HCT116 (cell line): ENCODE measurements at regions not wholly inside any gene's neighbourhood (a gene's known extent, or its start where the extent isn't known, plus 50 kb on each side); places are given as distances from the start of the nearest gene placed in this dataset.

Source experiments
- ATAC-seq: fragments of 200-7000 bp; cut with Tn5 transposase; 2 replicates; pipeline ENCODE4 v1.9.1; 2020; ENCODE audit warnings: mild to moderate bottlenecking, moderate library complexity
- BruUV-seq: library from RNA; stranded (reverse); fragments of 400-500 nt; replicated peaks from 2 replicates; lab custom pipeline; 2021; lab: Mats Ljungman, UMichigan
- CTCF ChIA-PET: fragments of 300-600 bp; sonication (Branson Sonifier 250); formaldehyde crosslinking; loops from one replicate; lab custom pipeline; 2021; ENCODE audit warnings: antibody characterized with exemption; lab: Charles Lee
- POLR2A ChIA-PET: fragments of 300-600, 350-600 bp; sonication (Branson Sonifier 250); formaldehyde crosslinking; loops from one replicate; lab custom pipeline; 2021; ENCODE audit warnings: antibody characterized with exemption; lab: Charles Lee
- RAD21 ChIA-PET, 2 experiments: fragments of 300-600 bp; sonication (Branson Sonifier 250); formaldehyde crosslinking; loops; one replicate each; lab custom pipeline; 2023; ENCODE audit warnings: low total read pairs in 2 of 2; ENCODE audit not compliant: uncharacterized antibody in 2 of 2, unreplicated experiment in 2 of 2, low non-redundant PET in 1 of 2; lab: Charles Lee
- DNase-seq: peaks from one replicate; pipeline ENCODE4 v3.0.0-alpha.2; 2010; ENCODE audit warnings: low read depth, low spot score
- H2AFZ ChIP-seq: fragments of 200-600 bp; shearing (Covaris generic), sonication (generic); 2 replicates; pipeline ENCODE4 v1.6.1; 2017; ENCODE audit warnings: low read depth, mixed run types, mixed read lengths, antibody characterized with exemption, low read length; ENCODE audit not compliant: poor library complexity, severe bottlenecking
- H3K27ac ChIP-seq: 2 replicates; pipeline ENCODE4 v1.5.1; 2012; ENCODE audit warnings: low read depth, low read length
- H3K27me3 ChIP-seq: fragments of 200-600 bp; sonication (generic); 2 replicates; pipeline ENCODE4 v1.6.1; 2016; ENCODE audit warnings: mixed run types, low read length, mixed read lengths; ENCODE audit not compliant: insufficient read depth
- H3K36me3 ChIP-seq, 2 experiments: fragments of 200-500 bp in 1 of 2; fragments of 200-600 bp in 1 of 2; sonication (Bioruptor generic) in 1 of 2; sonication (generic) in 1 of 2; 2 replicates each; pipeline versions ENCODE4 v1.5.1 to v1.6.1; 2014 to 2016; ENCODE audit warnings: low read length in 2 of 2, inconsistent platforms in 1 of 2, mixed read lengths in 1 of 2, mixed run types in 1 of 2; ENCODE audit not compliant: insufficient read depth in 2 of 2, control insufficient read depth in 1 of 2
- H3K4me1 ChIP-seq, 2 experiments: fragments of 200-600 bp in 1 of 2; sonication (generic) in 1 of 2; 2 replicates each; pipeline versions ENCODE4 v1.5.1 to v1.6.1; 2012 to 2017; ENCODE audit warnings: low read length in 2 of 2, inconsistent platforms in 1 of 2, mild to moderate bottlenecking in 1 of 2, mixed read lengths in 1 of 2, mixed run types in 1 of 2, moderate library complexity in 1 of 2; ENCODE audit not compliant: insufficient read depth in 2 of 2, control insufficient read depth in 1 of 2
- H3K4me2 ChIP-seq: fragments of 200-600 bp; sonication (generic); 2 replicates; pipeline ENCODE4 v1.6.1; 2017; ENCODE audit warnings: mixed run types, low read length, mixed read lengths
- H3K4me3 ChIP-seq, 2 experiments: fragments of 200-600 bp in 1 of 2; sonication (generic) in 1 of 2; replicated peaks in 1 of 2; 2 replicates each; pipeline ENCODE4 v1.5.1; 2011 to 2016; ENCODE audit warnings: low read length in 2 of 2, control low read depth in 1 of 2, low read depth in 1 of 2, mild to moderate bottlenecking in 1 of 2, mixed read lengths in 1 of 2, mixed run types in 1 of 2
- H3K79me2 ChIP-seq: fragments of 200-600 bp; sonication (generic); 2 replicates; pipeline ENCODE4 v1.6.1; 2017; ENCODE audit warnings: mild to moderate bottlenecking, mixed run types, low read length, moderate library complexity, mixed read lengths; ENCODE audit not compliant: insufficient read depth
- H3K9ac ChIP-seq: fragments of 200-600 bp; sonication (generic); 2 replicates; pipeline ENCODE4 v1.6.1; 2016; ENCODE audit warnings: low read length, mixed read lengths
- H3K9me2 ChIP-seq: fragments of 200-600 bp; sonication (generic), shearing (Covaris generic); 2 replicates; pipeline ENCODE4 v1.6.1; 2017; ENCODE audit warnings: mixed run types, mild to moderate bottlenecking, moderate library complexity; ENCODE audit not compliant: insufficient read depth
- H3K9me3 ChIP-seq, 2 experiments: fragments of 200-500 bp in 1 of 2; fragments of 200-600 bp in 1 of 2; sonication (Bioruptor generic) in 1 of 2; sonication (generic) in 1 of 2; 2 replicates each; pipeline ENCODE4 v1.6.1; 2014 to 2017; ENCODE audit warnings: low read length in 2 of 2, mixed read lengths in 2 of 2, inconsistent platforms in 1 of 2, low read depth in 1 of 2, mild to moderate bottlenecking in 1 of 2, mixed run types in 1 of 2, moderate library complexity in 1 of 2; ENCODE audit not compliant: control insufficient read depth in 1 of 2, insufficient read depth in 1 of 2
- H4K20me1 ChIP-seq: fragments of 200-600 bp; sonication (generic), shearing (Covaris generic); 2 replicates; pipeline ENCODE4 v1.6.1; 2017; ENCODE audit warnings: mixed run types, mild to moderate bottlenecking, moderate library complexity; ENCODE audit not compliant: insufficient read depth
- ELF1 ChIP-seq: IDR thresholded peaks from 2 replicates; pipeline ENCODE4 v1.6.1; 2012; ENCODE audit warnings: low read depth, borderline replicate concordance
- EZH2phosphoT487 ChIP-seq: fragments of 200-600 bp; IDR thresholded peaks from 2 replicates; pipeline ENCODE4 v1.6.1; 2018; ENCODE audit warnings: antibody characterized with exemption, borderline replicate concordance
- POLR2A ChIP-seq: IDR thresholded peaks from 2 replicates; pipeline ENCODE4 v1.7.0; 2011; ENCODE audit warnings: borderline replicate concordance; ENCODE audit not compliant: insufficient read depth, insufficient read length; ENCODE audit errors: extremely low read depth
- POLR2AphosphoS5 ChIP-seq: IDR thresholded peaks from 2 replicates; pipeline ENCODE4 v1.6.1; 2011; ENCODE audit warnings: mild to moderate bottlenecking, low read depth, low read length, moderate library complexity
- SRF ChIP-seq: IDR thresholded peaks from 2 replicates; pipeline ENCODE4 v1.6.1; 2012; ENCODE audit warnings: low read depth
- TCF7L2 ChIP-seq: IDR thresholded peaks from 2 replicates; pipeline ENCODE4 v1.7.0; 2011; ENCODE audit warnings: borderline replicate concordance, inconsistent platforms; ENCODE audit not compliant: insufficient read depth, insufficient read length; ENCODE audit errors: extremely low read depth
- intact Hi-C: fragments of 100-400 bp; cut with micrococcal nuclease; formaldehyde crosslinking; loops from 2 replicates; pipeline ENCODE4 v1.10.0; 2022
- TF ChIP-seq, protein P1 (sequence below): IDR thresholded peaks from 2 replicates; pipeline ENCODE4 v1.6.1; 2012
- TF ChIP-seq, protein P2 (sequence below), 3 experiments: fragments of 200-600 bp in 1 of 3; sonication (generic) in 1 of 3; IDR thresholded peaks in 2 of 3; conservative IDR thresholded peaks in 1 of 3; 2 replicates each; pipeline ENCODE4 v1.5.1; 2012 to 2017; ENCODE audit warnings: low read depth in 2 of 3, low read length in 2 of 3, antibody characterized with exemption in 1 of 3, borderline replicate concordance in 1 of 3, control low read depth in 1 of 3, mild to moderate bottlenecking in 1 of 3, mixed read lengths in 1 of 3, mixed run types in 1 of 3, moderate library complexity in 1 of 3; ENCODE audit not compliant: insufficient read depth in 1 of 3

DNA sequence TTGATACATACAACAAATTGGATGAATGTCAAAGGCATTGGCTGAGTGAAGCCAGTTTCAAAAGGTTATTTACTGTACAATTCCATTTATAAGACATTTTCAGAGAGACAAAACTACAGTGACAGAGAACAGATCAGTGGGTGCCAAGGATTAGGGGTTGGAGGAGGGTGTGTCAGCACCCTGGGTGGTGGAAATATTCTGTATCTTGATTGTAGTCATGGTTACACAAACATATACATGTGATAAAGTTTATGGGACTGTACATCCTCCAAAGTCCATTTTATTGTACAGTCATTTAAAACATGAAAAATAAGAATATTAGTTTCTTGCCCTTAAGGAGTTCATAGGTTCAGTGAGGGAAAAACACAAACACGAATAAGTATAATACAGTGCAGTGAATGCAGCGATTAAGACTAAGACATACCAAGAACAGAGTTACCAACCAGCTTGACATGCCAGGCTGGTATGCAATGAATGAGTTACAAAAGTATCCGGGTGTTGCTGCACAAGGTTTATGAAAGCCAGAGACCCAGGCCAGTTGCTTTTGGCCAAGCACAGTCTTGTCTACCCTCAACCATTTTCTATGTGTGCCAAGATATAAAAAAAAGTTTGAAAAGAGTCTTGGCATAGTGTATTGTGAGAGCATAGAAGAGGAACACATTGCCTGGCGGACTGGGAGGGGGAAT lies 123.6 kb downstream of the MSL3 start:
- RAD21 ChIA-PET: no interaction called here
- intact Hi-C loops: no loop called here
- POLR2A ChIA-PET: no interaction called here
- Histone ChIP-seq H2AFZ (no peak overlapping the region), H3K79me2 (no peaks in the 10 kb centered on the region), H3K4me1 (no peaks in the 10 kb centered on the region), H3K9me3 (no peaks in the 10 kb centered on the region), H3K9ac (no peak overlapping the region), H3K27ac (no peak overlapping the region), H3K9me2 (no peaks in the 10 kb centered on the region), H3K27me3 (no peaks in the 10 kb centered on the region), H4K20me1 (no peaks in the 10 kb centered on the region), H3K4me2 (no peak overlapping the region), H3K4me3 (no peak overlapping the region), H3K36me3 (no peaks in the 10 kb centered on the region)
- ATAC-seq (no peak), DNase-seq (no peak)
- TF ChIP-seq EZH2phosphoT487 (no peak), SRF (no peak), TCF7L2 (no peak), ELF1 (no peak), POLR2AphosphoS5 (no peak), POLR2A (no peak)
- TF ChIP-seq, protein P1, sequence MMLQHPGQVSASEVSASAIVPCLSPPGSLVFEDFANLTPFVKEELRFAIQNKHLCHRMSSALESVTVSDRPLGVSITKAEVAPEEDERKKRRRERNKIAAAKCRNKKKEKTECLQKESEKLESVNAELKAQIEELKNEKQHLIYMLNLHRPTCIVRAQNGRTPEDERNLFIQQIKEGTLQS: no peak
- TF ChIP-seq, protein P2, sequence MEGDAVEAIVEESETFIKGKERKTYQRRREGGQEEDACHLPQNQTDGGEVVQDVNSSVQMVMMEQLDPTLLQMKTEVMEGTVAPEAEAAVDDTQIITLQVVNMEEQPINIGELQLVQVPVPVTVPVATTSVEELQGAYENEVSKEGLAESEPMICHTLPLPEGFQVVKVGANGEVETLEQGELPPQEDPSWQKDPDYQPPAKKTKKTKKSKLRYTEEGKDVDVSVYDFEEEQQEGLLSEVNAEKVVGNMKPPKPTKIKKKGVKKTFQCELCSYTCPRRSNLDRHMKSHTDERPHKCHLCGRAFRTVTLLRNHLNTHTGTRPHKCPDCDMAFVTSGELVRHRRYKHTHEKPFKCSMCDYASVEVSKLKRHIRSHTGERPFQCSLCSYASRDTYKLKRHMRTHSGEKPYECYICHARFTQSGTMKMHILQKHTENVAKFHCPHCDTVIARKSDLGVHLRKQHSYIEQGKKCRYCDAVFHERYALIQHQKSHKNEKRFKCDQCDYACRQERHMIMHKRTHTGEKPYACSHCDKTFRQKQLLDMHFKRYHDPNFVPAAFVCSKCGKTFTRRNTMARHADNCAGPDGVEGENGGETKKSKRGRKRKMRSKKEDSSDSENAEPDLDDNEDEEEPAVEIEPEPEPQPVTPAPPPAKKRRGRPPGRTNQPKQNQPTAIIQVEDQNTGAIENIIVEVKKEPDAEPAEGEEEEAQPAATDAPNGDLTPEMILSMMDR (IDR thresholded peaks at IDR 0.05 in 2 of 3, conservative IDR thresholded peaks at IDR 0.05 in 1 of 3; ENCODE audit: borderline replicate concordance in 1 of 3, insufficient read depth in 1 of 3, low read depth in 2 of 3, low read length in 2 of 3): no peak
- BruUV-seq: no TSS peak
- CTCF ChIA-PET: no interaction called here
